Naive thymus-derived CD4-positive, alpha-beta T cell (primary cell): ENCODE measurements at regions not wholly inside any gene's neighbourhood (a gene's known extent, or its start where the extent isn't known, plus 50 kb on each side); places are given as distances from the start of the nearest gene placed in this dataset.

Experiments used
- ATAC-seq: fragments of 150-1000 bp; cut with Tn5 transposase; 2 replicates; pipeline ENCODE4 v1.10.0; 2021; ENCODE audit warnings: mild to moderate bottlenecking, moderate library complexity
- CTCF ChIA-PET: fragments of 350-600 bp; sonication (Branson Sonifier 250); formaldehyde crosslinking; loops from one replicate; lab custom pipeline; 2021; ENCODE audit warnings: antibody characterized with exemption; lab: Charles Lee
- POLR2A ChIA-PET: fragments of 350-600 bp; sonication (Branson Sonifier 250); formaldehyde crosslinking; loops from one replicate; lab custom pipeline; 2021; ENCODE audit warnings: antibody characterized with exemption, inconsistent platforms; lab: Charles Lee
- DNase-seq, 9 donors: peaks; one replicate each; pipeline versions ENCODE4 v3.0.0 to v3.0.0-alpha.2; 2020 to 2022; ENCODE audit warnings: mixed read lengths in 1 of 9
- H3K27ac ChIP-seq: one replicate; pipeline ENCODE4 v1.7.0; 2013; ENCODE audit warnings: mild to moderate bottlenecking, low read depth, low read length, moderate library complexity
- H3K27me3 ChIP-seq, 2 donors: one replicate each; pipeline ENCODE4 v1.7.0; 2013; ENCODE audit warnings: low read length in 2 of 2, mild to moderate bottlenecking in 2 of 2, moderate library complexity in 2 of 2; ENCODE audit not compliant: control insufficient read depth in 2 of 2, insufficient read depth in 2 of 2
- H3K36me3 ChIP-seq, 3 experiments: 1 replicate in 2 of 3; 2 replicates in 1 of 3; pipeline ENCODE4 v1.7.0; 2013; ENCODE audit warnings: low read length in 3 of 3, mild to moderate bottlenecking in 3 of 3, moderate library complexity in 1 of 3; ENCODE audit not compliant: insufficient read depth in 3 of 3, control insufficient read depth in 2 of 3
- H3K4me1 ChIP-seq, 2 donors: one replicate each; pipeline ENCODE4 v1.7.0; 2013; ENCODE audit warnings: low read length in 2 of 2, mild to moderate bottlenecking in 2 of 2, moderate library complexity in 1 of 2; ENCODE audit not compliant: control insufficient read depth in 2 of 2, insufficient read depth in 2 of 2
- H3K4me3 ChIP-seq: 2 replicates; pipeline ENCODE4 v1.7.0; 2013; ENCODE audit warnings: mild to moderate bottlenecking, low read length
- H3K9me3 ChIP-seq, 3 experiments: 1 replicate in 2 of 3; 2 replicates in 1 of 3; pipeline ENCODE4 v1.7.0; 2013; ENCODE audit warnings: low read length in 3 of 3; ENCODE audit not compliant: control insufficient read depth in 2 of 3
- H3K27ac Mint-ChIP-seq, 9 donors: one replicate each; pipeline ENCODE4 v1.8.0; 2020 to 2022; ENCODE audit warnings: mixed read lengths in 9 of 9, mild to moderate bottlenecking in 8 of 9, moderate library complexity in 5 of 9, inconsistent platforms in 2 of 9
- H3K27me3 Mint-ChIP-seq, 5 donors: one replicate each; pipeline ENCODE4 v1.8.0; 2021 to 2022; ENCODE audit warnings: mixed read lengths in 5 of 5, mild to moderate bottlenecking in 1 of 5
- H3K36me3 Mint-ChIP-seq, 5 donors: one replicate each; pipeline ENCODE4 v1.8.0; 2020 to 2022; ENCODE audit warnings: mixed read lengths in 5 of 5, mild to moderate bottlenecking in 3 of 5, inconsistent platforms in 1 of 5
- H3K4me1 Mint-ChIP-seq, 7 donors: one replicate each; pipeline ENCODE4 v1.8.0; 2020 to 2022; ENCODE audit warnings: mixed read lengths in 7 of 7, mild to moderate bottlenecking in 3 of 7, inconsistent platforms in 1 of 7
- H3K4me3 Mint-ChIP-seq, 10 donors: one replicate each; pipeline ENCODE4 v1.8.0; 2020 to 2022; ENCODE audit warnings: mild to moderate bottlenecking in 10 of 10, mixed read lengths in 10 of 10, moderate library complexity in 6 of 10, inconsistent platforms in 2 of 10
- H3K9me3 Mint-ChIP-seq, 11 donors: one replicate each; pipeline ENCODE4 v1.8.0; 2020 to 2022; ENCODE audit warnings: mixed read lengths in 11 of 11, mild to moderate bottlenecking in 4 of 11, inconsistent platforms in 1 of 11, moderate library complexity in 1 of 11
- intact Hi-C, 2 donors: fragments of 100-400 bp; cut with micrococcal nuclease; formaldehyde crosslinking; loops; one replicate each; pipeline ENCODE4 v1.15.1; 2023

GRCh38 chr9:17021387-17021970, 113.4 kb upstream of the CNTLN start:
- Mint-ChIP-seq H3K4me1 (no peaks in the 10 kb centered on the region), H3K4me3 (no peak overlapping the region)
- POLR2A ChIA-PET, result no interaction called here

GRCh38 chr9:17019398-17019797, 115.4 kb upstream of the CNTLN start:
- Mint-ChIP-seq H3K4me1 (no peaks in the 10 kb centered on the region), H3K27ac (no peak overlapping the region), H3K36me3 (peaks cover 0 to 4% (median 0%) of the 10 kb centered on the region in 5 donors), H3K4me3 (no peak overlapping the region), H3K9me3 (peaks cover 0 to 23% (median 9%) of the 10 kb centered on the region in 11 donors), H3K27me3 (peaks cover 0 to 4% (median 0%) of the 10 kb centered on the region in 5 donors)
- no peak overlapping the region for H3K27ac ChIP-seq
- no peaks in the 10 kb centered on the region for H3K4me1 ChIP-seq
- H3K36me3 ChIP-seq, result no peaks in the 10 kb centered on the region
- H3K27me3 ChIP-seq, result no peaks in the 10 kb centered on the region
- ATAC-seq (no peak), DNase-seq (no peak)
- intact Hi-C loops, result no loop called here
- no peak overlapping the region for H3K4me3 ChIP-seq
- CTCF ChIA-PET, result no interaction called here
- POLR2A ChIA-PET, result no interaction called here
- H3K9me3 ChIP-seq, result peaks cover 0 to 4% (median 0%) of the 10 kb centered on the region in 3 experiments

More at GRCh38 chr9:17021387-17021970, 113.4 kb upstream of the CNTLN start:
- Histone ChIP-seq H3K4me1 (no peaks in the 10 kb centered on the region), H3K36me3 (no peaks in the 10 kb centered on the region), H3K27me3 (no peaks in the 10 kb centered on the region), H3K27ac (no peak overlapping the region), H3K4me3 (no peak overlapping the region), H3K9me3 (peaks cover 0 to 4% (median 0%) of the 10 kb centered on the region in 3 experiments)
- peaks cover 0 to 4% (median 0%) of the 10 kb centered on the region in 5 donors for H3K36me3 Mint-ChIP-seq
- DNase-seq (no peak), ATAC-seq (no peak)
- peaks cover 4 to 27% (median 12%) of the 10 kb centered on the region in 11 donors for H3K9me3 Mint-ChIP-seq
- intact Hi-C loops, result no loop called here
- no peak overlapping the region for H3K27ac Mint-ChIP-seq
- no peaks in the 10 kb centered on the region for H3K27me3 Mint-ChIP-seq
- CTCF ChIA-PET, result no interaction called here

DNA sequence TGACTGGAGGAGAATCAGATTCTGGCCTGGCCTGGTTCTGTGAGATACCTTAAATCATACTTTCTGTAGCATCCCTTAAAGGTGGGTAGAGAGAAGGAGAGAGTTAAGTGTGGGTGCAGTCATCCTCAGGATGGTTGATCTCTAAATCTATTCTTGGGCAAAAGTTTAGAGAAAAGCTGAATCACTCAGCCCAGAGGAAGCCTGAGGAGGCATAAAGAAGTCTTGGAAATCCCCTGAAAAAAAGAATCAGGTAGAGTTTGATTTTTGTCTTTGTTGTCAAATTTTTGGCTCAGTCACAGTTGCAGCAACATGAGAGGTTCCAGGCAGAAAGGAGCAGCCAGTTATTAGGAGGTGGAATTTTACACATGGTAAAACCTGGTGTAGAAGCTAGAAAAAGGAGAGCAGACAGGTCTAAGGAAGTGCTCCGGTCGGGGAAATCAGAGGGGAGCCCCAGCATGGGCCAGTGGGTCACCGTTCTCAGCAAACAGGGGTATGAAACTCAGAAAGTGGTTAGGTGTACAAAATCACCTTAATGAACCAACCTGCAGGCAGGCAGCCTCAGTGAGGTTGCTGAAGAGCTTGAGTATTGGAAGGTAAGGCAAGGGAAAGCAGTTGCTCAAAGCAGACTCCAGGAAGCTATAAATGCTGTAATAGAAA, 116.2 kb upstream of the CNTLN start:
- ATAC-seq (no peak), DNase-seq (no peak)
- CTCF ChIA-PET, result no interaction called here
- POLR2A ChIA-PET, result no interaction called here
- Histone ChIP-seq H3K9me3 (peaks cover 0 to under 1% (median 0%) of the 10 kb centered on the region in 3 experiments), H3K27ac (no peak overlapping the region), H3K27me3 (no peaks in the 10 kb centered on the region), H3K4me1 (no peaks in the 10 kb centered on the region), H3K36me3 (no peaks in the 10 kb centered on the region), H3K4me3 (no peak overlapping the region)
- peaks cover 0 to 4% (median 0%) of the 10 kb centered on the region in 5 donors for H3K27me3 Mint-ChIP-seq
- H3K27ac Mint-ChIP-seq, result no peak overlapping the region
- peaks cover 0 to 16% (median 6%) of the 10 kb centered on the region in 11 donors for H3K9me3 Mint-ChIP-seq
- peaks cover 0 to 4% (median 0%) of the 10 kb centered on the region in 5 donors for H3K36me3 Mint-ChIP-seq
- intact Hi-C loops, result no loop called here
- no peak overlapping the region for H3K4me3 Mint-ChIP-seq
- H3K4me1 Mint-ChIP-seq, result peaks cover 0 to 2% (median 0%) of the 10 kb centered on the region in 7 donors

DNA sequence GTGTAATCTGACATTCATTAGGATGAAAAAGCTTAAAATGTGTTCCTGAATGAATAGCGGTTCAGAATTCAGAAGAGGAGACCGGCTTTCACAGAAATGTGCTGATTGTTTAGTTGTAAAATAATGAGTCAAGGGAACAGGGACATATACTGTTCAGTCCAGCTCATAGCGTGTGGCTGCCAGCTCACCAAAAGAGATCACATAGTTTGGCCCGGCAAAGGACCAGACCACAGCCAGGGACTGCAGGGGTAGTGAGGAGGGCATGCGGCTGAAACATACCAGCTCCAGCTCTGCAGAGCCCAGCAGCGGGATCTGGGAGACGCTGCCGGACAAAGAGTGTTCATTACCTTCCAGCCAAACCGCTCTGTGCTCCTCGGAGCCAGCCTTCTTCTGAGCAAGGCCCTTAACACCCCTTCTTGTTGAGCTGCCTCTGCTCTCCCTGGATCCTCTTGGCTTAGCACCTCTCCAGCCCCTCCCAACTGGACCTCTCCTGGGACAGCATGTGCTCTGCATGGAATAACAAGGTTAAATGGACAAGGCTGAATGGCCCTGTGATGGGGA, 116.8 kb upstream of the CNTLN start:
- no peak overlapping the region for H3K27ac Mint-ChIP-seq
- no peak for DNase-seq
- H3K4me3 Mint-ChIP-seq, result no peak overlapping the region
- CTCF ChIA-PET, result no interaction called here
- peaks cover 0 to 2% (median 0%) of the 10 kb centered on the region in 7 donors for H3K4me1 Mint-ChIP-seq
- H3K9me3 Mint-ChIP-seq, result peaks cover 0 to 16% (median 6%) of the 10 kb centered on the region in 11 donors
- no peak overlapping the region for H3K27ac ChIP-seq
- H3K27me3 Mint-ChIP-seq, result peaks cover 0 to 4% (median 0%) of the 10 kb centered on the region in 5 donors
- H3K27me3 ChIP-seq, result no peaks in the 10 kb centered on the region
- POLR2A ChIA-PET, result no interaction called here
- no peaks in the 10 kb centered on the region for H3K4me1 ChIP-seq
- H3K9me3 ChIP-seq, result no peaks in the 10 kb centered on the region
- H3K4me3 ChIP-seq, result no peak overlapping the region
- ATAC-seq, result no peak
- H3K36me3 Mint-ChIP-seq, result peaks cover 0 to 4% (median 0%) of the 10 kb centered on the region in 5 donors
- intact Hi-C loops, result no loop called here
- no peaks in the 10 kb centered on the region for H3K36me3 ChIP-seq

GRCh38 chr9:17013891-17014290, 120.9 kb upstream of the CNTLN start:
- H3K27me3 ChIP-seq, result no peaks in the 10 kb centered on the region

DNA sequence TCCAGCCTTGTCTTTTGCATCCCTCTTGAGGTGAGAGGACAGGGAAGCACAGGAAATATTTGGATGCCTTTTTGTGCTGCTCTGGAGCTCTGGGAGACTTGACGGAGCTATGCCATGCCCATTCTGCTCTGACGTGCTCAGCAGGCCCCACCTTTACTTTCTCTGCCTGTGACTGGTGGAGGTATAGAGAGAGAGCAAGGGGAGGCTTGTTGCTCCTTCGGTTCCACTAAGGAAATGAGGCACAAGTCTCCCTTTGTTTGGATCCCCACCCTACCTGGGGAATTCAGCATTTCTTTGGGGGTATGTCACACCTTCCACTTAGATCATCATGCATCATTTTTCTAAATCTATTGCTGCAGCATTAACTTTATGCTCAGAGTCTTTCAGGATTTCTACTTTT, 121.8 kb upstream of the CNTLN start:
- peaks cover 0 to 4% (median 0%) of the 10 kb centered on the region in 11 donors for H3K9me3 Mint-ChIP-seq
- no peak for DNase-seq
- peaks cover 0 to 2% (median 0%) of the 10 kb centered on the region in 7 donors for H3K4me1 Mint-ChIP-seq
- intact Hi-C loops, result no loop called here
- ATAC-seq, result no peak
- H3K36me3 Mint-ChIP-seq, result no peaks in the 10 kb centered on the region
- no peak overlapping the region for H3K27ac Mint-ChIP-seq
- ChIA-PET CTCF (no interaction called here), POLR2A (no interaction called here)
- Histone ChIP-seq H3K36me3 (no peaks in the 10 kb centered on the region), H3K4me3 (no peak overlapping the region), H3K27me3 (no peaks in the 10 kb centered on the region), H3K4me1 (no peaks in the 10 kb centered on the region), H3K27ac (no peak overlapping the region), H3K9me3 (no peaks in the 10 kb centered on the region)
- H3K27me3 Mint-ChIP-seq, result peaks cover 0 to 4% (median 0%) of the 10 kb centered on the region in 5 donors
- H3K4me3 Mint-ChIP-seq, result no peak overlapping the region

More at GRCh38 chr9:17013891-17014290, 120.9 kb upstream of the CNTLN start:
- no peak for ATAC-seq
- no peak overlapping the region for H3K4me3 Mint-ChIP-seq
- peaks cover 0 to 4% (median 0%) of the 10 kb centered on the region in 5 donors for H3K27me3 Mint-ChIP-seq
- POLR2A ChIA-PET, result no interaction called here
- no peak overlapping the region for H3K27ac Mint-ChIP-seq
- Histone ChIP-seq H3K4me1 (no peaks in the 10 kb centered on the region), H3K4me3 (no peak overlapping the region), H3K36me3 (no peaks in the 10 kb centered on the region), H3K9me3 (no peaks in the 10 kb centered on the region), H3K27ac (no peak overlapping the region)
- intact Hi-C loops, result no loop called here
- no peak for DNase-seq
- peaks cover 0 to 4% (median 0%) of the 10 kb centered on the region in 5 donors for H3K36me3 Mint-ChIP-seq
- peaks cover 0 to 2% (median 0%) of the 10 kb centered on the region in 7 donors for H3K4me1 Mint-ChIP-seq
- peaks cover 0 to 8% (median 0%) of the 10 kb centered on the region in 11 donors for H3K9me3 Mint-ChIP-seq
- CTCF ChIA-PET, result no interaction called here
